WTC11 (cell line): ENCODE measurements at regions not wholly inside any gene's neighbourhood (a gene's known extent, or its start where the extent isn't known, plus 50 kb on each side); places are given as distances from the start of the nearest gene placed in this dataset.
A peak's percentile ranks its signal among the peaks of the same experiment; 100 is the strongest.

Source experiments
- ATAC-seq: fragments of 200-7000 bp; cut with Tn5 transposase; 2 replicates; pipeline ENCODE4 v1.10.0; 2021; ENCODE audit warnings: mild to moderate bottlenecking, moderate library complexity
- CTCF ChIA-PET: fragments of 300-600 bp; sonication (Branson Sonifier 250); formaldehyde crosslinking; loops from one replicate; lab custom pipeline; 2021; ENCODE audit warnings: antibody characterized with exemption; lab: Charles Lee
- POLR2A ChIA-PET: fragments of 350-600 bp; sonication (Branson Sonifier 250); formaldehyde crosslinking; loops from one replicate; lab custom pipeline; 2021; ENCODE audit warnings: antibody characterized with exemption; lab: Charles Lee
- DNase-seq: peaks from one replicate; pipeline ENCODE4 v3.0.0; 2021; ENCODE audit warnings: low spot score
- H3K27ac Mint-ChIP-seq: 2 replicates; pipeline ENCODE4 v1.8.0; 2021; ENCODE audit warnings: mixed read lengths
- H3K27me3 Mint-ChIP-seq: 2 replicates; pipeline ENCODE4 v1.8.0; 2021; ENCODE audit warnings: low read depth, mild to moderate bottlenecking, moderate library complexity, mixed read lengths
- H3K36me3 Mint-ChIP-seq: 2 replicates; pipeline ENCODE4 v1.8.0; 2021; ENCODE audit warnings: mixed read lengths
- H3K4me1 Mint-ChIP-seq: 2 replicates; pipeline ENCODE4 v1.8.0; 2022; ENCODE audit warnings: mixed read lengths
- H3K4me3 Mint-ChIP-seq: 2 replicates; pipeline ENCODE4 v1.8.0; 2021; ENCODE audit warnings: mild to moderate bottlenecking, moderate library complexity, mixed read lengths
- H3K9me3 Mint-ChIP-seq: 2 replicates; pipeline ENCODE4 v1.8.0; 2021; ENCODE audit warnings: mixed read lengths
- CREB1 ChIP-seq: sonication (generic); formaldehyde crosslinking; IDR thresholded peaks from 2 replicates; pipeline ENCODE4 v1.8.0; 2023; ENCODE audit warnings: mild to moderate bottlenecking, missing genetic modification reagents
- EMX1 ChIP-seq: fragments of 250-450 bp; sonication (Bioruptor Pico); IDR thresholded peaks from 2 replicates; pipeline ENCODE4 v1.8.0; 2021; ENCODE audit warnings: mild to moderate bottlenecking
- GRHL2 ChIP-seq: fragments of 250-450 bp; sonication (Bioruptor Pico); IDR thresholded peaks from 2 replicates; pipeline ENCODE4 v1.8.0; 2022; ENCODE audit warnings: mild to moderate bottlenecking, moderate library complexity; ENCODE audit not compliant: insufficient replicate concordance, severe bottlenecking
- HMGA2 ChIP-seq: fragments of 250-450 bp; sonication (Bioruptor Pico); IDR thresholded peaks from 2 replicates; pipeline ENCODE4 v1.4.0; 2021; ENCODE audit warnings: mild to moderate bottlenecking, moderate library complexity
- NR1H2 ChIP-seq: sonication (generic); formaldehyde crosslinking; IDR thresholded peaks from 2 replicates; pipeline ENCODE4 v1.9.0; 2021; ENCODE audit warnings: mild to moderate bottlenecking, moderate library complexity, missing genetic modification reagents
- OVOL2 ChIP-seq: fragments of 250-450 bp; sonication (Bioruptor Pico); IDR thresholded peaks from 2 replicates; pipeline ENCODE4 v1.9.0; 2021; ENCODE audit warnings: mild to moderate bottlenecking, borderline replicate concordance
- RELA ChIP-seq: sonication (generic); formaldehyde crosslinking; IDR thresholded peaks from 2 replicates; pipeline ENCODE4 v1.8.1; 2022; ENCODE audit warnings: missing genetic modification reagents, mild to moderate bottlenecking, borderline replicate concordance
- SMAD3 ChIP-seq: sonication (generic); formaldehyde crosslinking; IDR thresholded peaks from 2 replicates; pipeline ENCODE4 v1.8.0; 2022; ENCODE audit warnings: missing genetic modification reagents, mild to moderate bottlenecking, borderline replicate concordance
- TCF7 ChIP-seq: sonication (generic); formaldehyde crosslinking; IDR thresholded peaks from 2 replicates; pipeline ENCODE4 v1.8.0; 2022; ENCODE audit warnings: mild to moderate bottlenecking, low read depth, missing genetic modification reagents, moderate library complexity
- TEAD4 ChIP-seq: sonication (generic); formaldehyde crosslinking; IDR thresholded peaks from 2 replicates; pipeline ENCODE4 v1.8.0; 2022; ENCODE audit warnings: mild to moderate bottlenecking, missing genetic modification reagents
- USF2 ChIP-seq: sonication (generic); formaldehyde crosslinking; IDR thresholded peaks from 2 replicates; pipeline ENCODE4 v1.8.1; 2023; ENCODE audit warnings: mild to moderate bottlenecking, missing genetic modification reagents, moderate library complexity
- ZNF416 ChIP-seq: fragments of 250-450 bp; sonication (Bioruptor Pico); IDR thresholded peaks from 2 replicates; pipeline ENCODE4 v1.9.0; 2021; ENCODE audit warnings: mild to moderate bottlenecking, inconsistent platforms
- ZNF425 ChIP-seq: fragments of 250-450 bp; sonication (Bioruptor Pico); conservative IDR thresholded peaks from 2 replicates; pipeline ENCODE4 v1.9.0; 2021; ENCODE audit warnings: mild to moderate bottlenecking
- ZNF512 ChIP-seq: sonication (generic); formaldehyde crosslinking; IDR thresholded peaks from 2 replicates; pipeline ENCODE4 v1.8.1; 2022; ENCODE audit warnings: missing genetic modification reagents, borderline replicate concordance
- ZNF671 ChIP-seq: fragments of 250-450 bp; sonication (Bioruptor Pico); IDR thresholded peaks from 2 replicates; pipeline ENCODE4 v1.8.0; 2021; ENCODE audit warnings: mild to moderate bottlenecking
- TF ChIP-seq, protein P1 (sequence below): fragments of 250-450 bp; sonication (Bioruptor Pico); IDR thresholded peaks from 2 replicates; pipeline ENCODE4 v1.9.0; 2021; ENCODE audit warnings: mild to moderate bottlenecking
- TF ChIP-seq, protein P2 (sequence below): sonication (generic); formaldehyde crosslinking; IDR thresholded peaks from 2 replicates; pipeline ENCODE4 v1.8.1; 2023; ENCODE audit warnings: mild to moderate bottlenecking, missing genetic modification reagents, moderate library complexity
- TF ChIP-seq, protein P3 (sequence below): sonication (generic); formaldehyde crosslinking; conservative IDR thresholded peaks from 2 replicates; pipeline ENCODE4 v1.8.1; 2023; ENCODE audit warnings: mild to moderate bottlenecking, low read depth, missing genetic modification reagents, moderate library complexity
- TF ChIP-seq, protein P4 (sequence below): sonication (generic); formaldehyde crosslinking; IDR thresholded peaks from 2 replicates; pipeline ENCODE4 v1.8.1; 2022; ENCODE audit warnings: mild to moderate bottlenecking, missing genetic modification reagents, moderate library complexity, borderline replicate concordance

- no peak for TF ChIP-seq USF2 (CRISPR knock-in tag)
- no peak for TF ChIP-seq HMGA2
- no peak for TF ChIP-seq ZNF425 (CRISPR knock-in tag)
- no peak for TF ChIP-seq SMAD3 (CRISPR knock-in tag)
- TF ChIP-seq, all 79 proteins: peak for 0
These were observed 57.8 kb upstream of the ARHGAP5 start (continued) for GRCh38 chr14:32019276-32019675.

- POLR2A ChIA-PET: no interaction called here
- CTCF ChIA-PET: no interaction called here
- Mint-ChIP-seq H3K27me3 (no peaks in the 10 kb centered on the region), H3K4me1 (peaks cover 16% of the 10 kb centered on the region), H3K36me3 (peaks cover 13% of the 10 kb centered on the region), H3K4me3 (no peak overlapping the region), H3K27ac (peak overlapping the region; percentile 68), H3K9me3 (peaks cover 14% of the 10 kb centered on the region)
- DNase-seq (no peak), ATAC-seq (no peak)
- TF ChIP-seq GRHL2 (CRISPR knock-in tag) (peak; percentile 37), TEAD4 (CRISPR knock-in tag) (no peak)
These were observed 56.2 kb upstream of the ARHGAP5 start for GRCh38 chr14:32020882-32021281.

GRCh38 chr14:32021341-32021740 lies 55.8 kb upstream of the ARHGAP5 start:
- Mint-ChIP-seq H3K36me3 (peaks cover 13% of the 10 kb centered on the region), H3K27me3 (no peaks in the 10 kb centered on the region), H3K4me1 (peaks cover 16% of the 10 kb centered on the region)
- no peak for ATAC-seq
- POLR2A ChIA-PET: no interaction called here
- no peak for TF ChIP-seq CREB1
- no peak for TF ChIP-seq ZNF416 (CRISPR knock-in tag)
- TF ChIP-seq, protein P1, sequence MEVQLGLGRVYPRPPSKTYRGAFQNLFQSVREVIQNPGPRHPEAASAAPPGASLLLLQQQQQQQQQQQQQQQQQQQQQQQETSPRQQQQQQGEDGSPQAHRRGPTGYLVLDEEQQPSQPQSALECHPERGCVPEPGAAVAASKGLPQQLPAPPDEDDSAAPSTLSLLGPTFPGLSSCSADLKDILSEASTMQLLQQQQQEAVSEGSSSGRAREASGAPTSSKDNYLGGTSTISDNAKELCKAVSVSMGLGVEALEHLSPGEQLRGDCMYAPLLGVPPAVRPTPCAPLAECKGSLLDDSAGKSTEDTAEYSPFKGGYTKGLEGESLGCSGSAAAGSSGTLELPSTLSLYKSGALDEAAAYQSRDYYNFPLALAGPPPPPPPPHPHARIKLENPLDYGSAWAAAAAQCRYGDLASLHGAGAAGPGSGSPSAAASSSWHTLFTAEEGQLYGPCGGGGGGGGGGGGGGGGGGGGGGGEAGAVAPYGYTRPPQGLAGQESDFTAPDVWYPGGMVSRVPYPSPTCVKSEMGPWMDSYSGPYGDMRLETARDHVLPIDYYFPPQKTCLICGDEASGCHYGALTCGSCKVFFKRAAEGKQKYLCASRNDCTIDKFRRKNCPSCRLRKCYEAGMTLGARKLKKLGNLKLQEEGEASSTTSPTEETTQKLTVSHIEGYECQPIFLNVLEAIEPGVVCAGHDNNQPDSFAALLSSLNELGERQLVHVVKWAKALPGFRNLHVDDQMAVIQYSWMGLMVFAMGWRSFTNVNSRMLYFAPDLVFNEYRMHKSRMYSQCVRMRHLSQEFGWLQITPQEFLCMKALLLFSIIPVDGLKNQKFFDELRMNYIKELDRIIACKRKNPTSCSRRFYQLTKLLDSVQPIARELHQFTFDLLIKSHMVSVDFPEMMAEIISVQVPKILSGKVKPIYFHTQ (CRISPR knock-in tag): no peak
- TF ChIP-seq NR1H2: no peak
- no peak for TF ChIP-seq OVOL2
- no peak for TF ChIP-seq RELA
- TF ChIP-seq, protein P2, sequence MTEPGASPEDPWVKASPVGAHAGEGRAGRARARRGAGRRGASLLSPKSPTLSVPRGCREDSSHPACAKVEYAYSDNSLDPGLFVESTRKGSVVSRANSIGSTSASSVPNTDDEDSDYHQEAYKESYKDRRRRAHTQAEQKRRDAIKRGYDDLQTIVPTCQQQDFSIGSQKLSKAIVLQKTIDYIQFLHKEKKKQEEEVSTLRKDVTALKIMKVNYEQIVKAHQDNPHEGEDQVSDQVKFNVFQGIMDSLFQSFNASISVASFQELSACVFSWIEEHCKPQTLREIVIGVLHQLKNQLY (CRISPR knock-in tag): no peak
- no peak for TF ChIP-seq TCF7 (CRISPR knock-in tag)
- TF ChIP-seq, protein P3, sequence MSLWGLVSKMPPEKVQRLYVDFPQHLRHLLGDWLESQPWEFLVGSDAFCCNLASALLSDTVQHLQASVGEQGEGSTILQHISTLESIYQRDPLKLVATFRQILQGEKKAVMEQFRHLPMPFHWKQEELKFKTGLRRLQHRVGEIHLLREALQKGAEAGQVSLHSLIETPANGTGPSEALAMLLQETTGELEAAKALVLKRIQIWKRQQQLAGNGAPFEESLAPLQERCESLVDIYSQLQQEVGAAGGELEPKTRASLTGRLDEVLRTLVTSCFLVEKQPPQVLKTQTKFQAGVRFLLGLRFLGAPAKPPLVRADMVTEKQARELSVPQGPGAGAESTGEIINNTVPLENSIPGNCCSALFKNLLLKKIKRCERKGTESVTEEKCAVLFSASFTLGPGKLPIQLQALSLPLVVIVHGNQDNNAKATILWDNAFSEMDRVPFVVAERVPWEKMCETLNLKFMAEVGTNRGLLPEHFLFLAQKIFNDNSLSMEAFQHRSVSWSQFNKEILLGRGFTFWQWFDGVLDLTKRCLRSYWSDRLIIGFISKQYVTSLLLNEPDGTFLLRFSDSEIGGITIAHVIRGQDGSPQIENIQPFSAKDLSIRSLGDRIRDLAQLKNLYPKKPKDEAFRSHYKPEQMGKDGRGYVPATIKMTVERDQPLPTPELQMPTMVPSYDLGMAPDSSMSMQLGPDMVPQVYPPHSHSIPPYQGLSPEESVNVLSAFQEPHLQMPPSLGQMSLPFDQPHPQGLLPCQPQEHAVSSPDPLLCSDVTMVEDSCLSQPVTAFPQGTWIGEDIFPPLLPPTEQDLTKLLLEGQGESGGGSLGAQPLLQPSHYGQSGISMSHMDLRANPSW (CRISPR knock-in tag): no peak
- no peak for TF ChIP-seq ZNF425 (CRISPR knock-in tag)
- TF ChIP-seq EMX1 (CRISPR knock-in tag): no peak
- TF ChIP-seq ZNF512 (CRISPR knock-in tag): no peak
- TF ChIP-seq ZNF671 (CRISPR knock-in tag): no peak
- TF ChIP-seq, protein P4, sequence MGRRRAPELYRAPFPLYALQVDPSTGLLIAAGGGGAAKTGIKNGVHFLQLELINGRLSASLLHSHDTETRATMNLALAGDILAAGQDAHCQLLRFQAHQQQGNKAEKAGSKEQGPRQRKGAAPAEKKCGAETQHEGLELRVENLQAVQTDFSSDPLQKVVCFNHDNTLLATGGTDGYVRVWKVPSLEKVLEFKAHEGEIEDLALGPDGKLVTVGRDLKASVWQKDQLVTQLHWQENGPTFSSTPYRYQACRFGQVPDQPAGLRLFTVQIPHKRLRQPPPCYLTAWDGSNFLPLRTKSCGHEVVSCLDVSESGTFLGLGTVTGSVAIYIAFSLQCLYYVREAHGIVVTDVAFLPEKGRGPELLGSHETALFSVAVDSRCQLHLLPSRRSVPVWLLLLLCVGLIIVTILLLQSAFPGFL: no peak
- TF ChIP-seq, all 79 proteins: peak for 0
- Mint-ChIP-seq H3K9me3 (peaks cover 14% of the 10 kb centered on the region), H3K4me3 (no peak overlapping the region), H3K27ac (peak overlapping the region; percentile 68)
- no peak for DNase-seq
- CTCF ChIA-PET: no interaction called here
